Frontal cortex (tissue), 3 donors: ENCODE measurements at regions not wholly inside any gene's neighbourhood (a gene's known extent, or its start where the extent isn't known, plus 50 kb on each side); places are given as distances from the start of the nearest gene placed in this dataset.

Source experiments
- DNase-seq, 2 donors: peaks; one replicate each; pipeline ENCODE4 v3.0.0; 2012; ENCODE audit warnings: low spot score in 2 of 2
- FAIRE-seq: peaks from 2 replicates; lab custom pipeline; 2012; peaks lifted over from hg19 to GRCh38; lab: Jason Lieb, UNC
- donor health status: control.
- donor health status: control.
- donor health status: control.

- FAIRE-seq (no peak), DNase-seq (no peak)
Observed at GRCh38 chr20:50381075-50381732, 129.0 kb upstream of the PTPN1 start.

- no peak for FAIRE-seq
- DNase-seq: no peak
Observed at GRCh38 chr20:50381771-50382593, 128.2 kb upstream of the PTPN1 start.

GRCh38 chr20:50385733-50386640, 124.2 kb upstream of the PTPN1 start:
- FAIRE-seq: no peak

GRCh38 chr20:50386641-50386960, 123.6 kb upstream of the PTPN1 start:
- FAIRE-seq (no peak), DNase-seq (no peak)

More at GRCh38 chr20:50385733-50386640, 124.2 kb upstream of the PTPN1 start:
- DNase-seq: no peak

GRCh38 chr20:50387218-50387995, 122.8 kb upstream of the PTPN1 start:
- DNase-seq (no peak), FAIRE-seq (no peak)

- FAIRE-seq: no peak
- DNase-seq: no peak
Observed at GRCh38 chr20:50387996-50388332, 122.2 kb upstream of the PTPN1 start.

- no peak for FAIRE-seq
- no peak for DNase-seq
Observed at GRCh38 chr20:50388733-50389437, 121.3 kb upstream of the PTPN1 start.

GRCh38 chr20:50389438-50389807, 120.8 kb upstream of the PTPN1 start:
- no peak for FAIRE-seq

GRCh38 chr20:50389808-50390684, 120.1 kb upstream of the PTPN1 start:
- no peak for FAIRE-seq
- DNase-seq: no peak

More at GRCh38 chr20:50389438-50389807, 120.8 kb upstream of the PTPN1 start:
- no peak for DNase-seq

GRCh38 chr20:50390685-50391443, 119.3 kb upstream of the PTPN1 start:
- DNase-seq (no peak), FAIRE-seq (no peak)

- DNase-seq (no peak), FAIRE-seq (no peak)
Observed at GRCh38 chr20:50391444-50392137, 118.6 kb upstream of the PTPN1 start.

GRCh38 chr20:50392138-50392866, 117.9 kb upstream of the PTPN1 start:
- no peak for FAIRE-seq
- DNase-seq: no peak

- DNase-seq: no peak
- FAIRE-seq: no peak
Observed at GRCh38 chr20:50393242-50393641, 116.9 kb upstream of the PTPN1 start.

GRCh38 chr20:50393990-50394561, 116.1 kb upstream of the PTPN1 start:
- no peak for DNase-seq
- no peak for FAIRE-seq

GRCh38 chr20:50394569-50394968, 115.6 kb upstream of the PTPN1 start:
- no peak for FAIRE-seq
- no peak for DNase-seq

- no peak for DNase-seq
- FAIRE-seq: no peak
Observed at GRCh38 chr20:50395251-50395729, 114.9 kb upstream of the PTPN1 start.
